WTC11 (cell line): ENCODE measurements at regions not wholly inside any gene's neighbourhood (a gene's known extent, or its start where the extent isn't known, plus 50 kb on each side); places are given as distances from the start of the nearest gene placed in this dataset.

ENCODE experiments used
- ATAC-seq: fragments of 200-7000 bp; cut with Tn5 transposase; 2 replicates; pipeline ENCODE4 v1.10.0; 2021; ENCODE audit warnings: mild to moderate bottlenecking, moderate library complexity
- CTCF ChIA-PET: fragments of 300-600 bp; sonication (Branson Sonifier 250); formaldehyde crosslinking; loops from one replicate; lab custom pipeline; 2021; ENCODE audit warnings: antibody characterized with exemption; lab: Charles Lee
- POLR2A ChIA-PET: fragments of 350-600 bp; sonication (Branson Sonifier 250); formaldehyde crosslinking; loops from one replicate; lab custom pipeline; 2021; ENCODE audit warnings: antibody characterized with exemption; lab: Charles Lee
- DNase-seq: peaks from one replicate; pipeline ENCODE4 v3.0.0; 2021; ENCODE audit warnings: low spot score
- H3K27ac Mint-ChIP-seq: 2 replicates; pipeline ENCODE4 v1.8.0; 2021; ENCODE audit warnings: mixed read lengths
- H3K27me3 Mint-ChIP-seq: 2 replicates; pipeline ENCODE4 v1.8.0; 2021; ENCODE audit warnings: low read depth, mild to moderate bottlenecking, moderate library complexity, mixed read lengths
- H3K36me3 Mint-ChIP-seq: 2 replicates; pipeline ENCODE4 v1.8.0; 2021; ENCODE audit warnings: mixed read lengths
- H3K4me1 Mint-ChIP-seq: 2 replicates; pipeline ENCODE4 v1.8.0; 2022; ENCODE audit warnings: mixed read lengths
- H3K4me3 Mint-ChIP-seq: 2 replicates; pipeline ENCODE4 v1.8.0; 2021; ENCODE audit warnings: mild to moderate bottlenecking, moderate library complexity, mixed read lengths
- H3K9me3 Mint-ChIP-seq: 2 replicates; pipeline ENCODE4 v1.8.0; 2021; ENCODE audit warnings: mixed read lengths
- CREB1 ChIP-seq: sonication (generic); formaldehyde crosslinking; IDR thresholded peaks from 2 replicates; pipeline ENCODE4 v1.8.0; 2023; ENCODE audit warnings: mild to moderate bottlenecking, missing genetic modification reagents
- ELF4 ChIP-seq: sonication (generic); formaldehyde crosslinking; IDR thresholded peaks from 2 replicates; pipeline ENCODE4 v1.8.1; 2022; ENCODE audit warnings: low read depth, mild to moderate bottlenecking, moderate library complexity, missing genetic modification reagents
- FOXP1 ChIP-seq: sonication (generic); formaldehyde crosslinking; IDR thresholded peaks from 2 replicates; pipeline ENCODE4 v1.8.0; 2022; ENCODE audit warnings: missing genetic modification reagents, mild to moderate bottlenecking, moderate library complexity, borderline replicate concordance
- GRHL2 ChIP-seq: fragments of 250-450 bp; sonication (Bioruptor Pico); IDR thresholded peaks from 2 replicates; pipeline ENCODE4 v1.8.0; 2022; ENCODE audit warnings: mild to moderate bottlenecking, moderate library complexity; ENCODE audit not compliant: insufficient replicate concordance, severe bottlenecking
- GTF2I ChIP-seq: fragments of 250-450 bp; sonication (Bioruptor Pico); conservative IDR thresholded peaks from 2 replicates; pipeline ENCODE4 v1.4.0; 2021; ENCODE audit warnings: mild to moderate bottlenecking
- HMGA2 ChIP-seq: fragments of 250-450 bp; sonication (Bioruptor Pico); IDR thresholded peaks from 2 replicates; pipeline ENCODE4 v1.4.0; 2021; ENCODE audit warnings: mild to moderate bottlenecking, moderate library complexity
- KAT7 ChIP-seq: sonication (generic); formaldehyde crosslinking; IDR thresholded peaks from 2 replicates; pipeline ENCODE4 v1.8.1; 2023; ENCODE audit warnings: missing genetic modification reagents, mild to moderate bottlenecking, borderline replicate concordance
- MXD4 ChIP-seq: fragments of 250-450 bp; sonication (Bioruptor Pico); IDR thresholded peaks from 2 replicates; pipeline ENCODE4 v1.8.0; 2021; ENCODE audit warnings: mild to moderate bottlenecking, moderate library complexity, borderline replicate concordance
- NR3C1 ChIP-seq: sonication (generic); formaldehyde crosslinking; conservative IDR thresholded peaks from 2 replicates; pipeline ENCODE4 v1.8.1; 2023; ENCODE audit warnings: low read depth, mild to moderate bottlenecking, missing genetic modification reagents
- PRRX2 ChIP-seq: fragments of 250-450 bp; sonication (Bioruptor Pico); IDR thresholded peaks from 2 replicates; pipeline ENCODE4 v1.8.0; 2021; ENCODE audit warnings: mild to moderate bottlenecking
- SP1 ChIP-seq: sonication (generic); formaldehyde crosslinking; conservative IDR thresholded peaks from 2 replicates; pipeline ENCODE4 v1.8.1; 2022; ENCODE audit warnings: missing genetic modification reagents
- ZBTB43 ChIP-seq: sonication (generic); formaldehyde crosslinking; IDR thresholded peaks from 2 replicates; pipeline ENCODE4 v1.8.1; 2023; ENCODE audit warnings: mild to moderate bottlenecking, missing genetic modification reagents
- ZNF121 ChIP-seq: sonication (generic); formaldehyde crosslinking; IDR thresholded peaks from 2 replicates; pipeline ENCODE4 v1.8.0; 2023; ENCODE audit warnings: missing genetic modification reagents
- ZNF532 ChIP-seq: fragments of 250-450 bp; sonication (Bioruptor Pico); IDR thresholded peaks from 2 replicates; pipeline ENCODE4 v1.9.0; 2021; ENCODE audit warnings: mild to moderate bottlenecking, borderline replicate concordance
- TF ChIP-seq, protein P1 (sequence below): sonication (generic); formaldehyde crosslinking; IDR thresholded peaks from 2 replicates; pipeline ENCODE4 v1.8.0; 2022; ENCODE audit warnings: mild to moderate bottlenecking, missing genetic modification reagents
- TF ChIP-seq, protein P2 (sequence below): fragments of 200-600 bp; IDR thresholded peaks from 2 replicates; pipeline ENCODE4 v1.8.0; 2022; ENCODE audit warnings: antibody characterized with exemption

DNA sequence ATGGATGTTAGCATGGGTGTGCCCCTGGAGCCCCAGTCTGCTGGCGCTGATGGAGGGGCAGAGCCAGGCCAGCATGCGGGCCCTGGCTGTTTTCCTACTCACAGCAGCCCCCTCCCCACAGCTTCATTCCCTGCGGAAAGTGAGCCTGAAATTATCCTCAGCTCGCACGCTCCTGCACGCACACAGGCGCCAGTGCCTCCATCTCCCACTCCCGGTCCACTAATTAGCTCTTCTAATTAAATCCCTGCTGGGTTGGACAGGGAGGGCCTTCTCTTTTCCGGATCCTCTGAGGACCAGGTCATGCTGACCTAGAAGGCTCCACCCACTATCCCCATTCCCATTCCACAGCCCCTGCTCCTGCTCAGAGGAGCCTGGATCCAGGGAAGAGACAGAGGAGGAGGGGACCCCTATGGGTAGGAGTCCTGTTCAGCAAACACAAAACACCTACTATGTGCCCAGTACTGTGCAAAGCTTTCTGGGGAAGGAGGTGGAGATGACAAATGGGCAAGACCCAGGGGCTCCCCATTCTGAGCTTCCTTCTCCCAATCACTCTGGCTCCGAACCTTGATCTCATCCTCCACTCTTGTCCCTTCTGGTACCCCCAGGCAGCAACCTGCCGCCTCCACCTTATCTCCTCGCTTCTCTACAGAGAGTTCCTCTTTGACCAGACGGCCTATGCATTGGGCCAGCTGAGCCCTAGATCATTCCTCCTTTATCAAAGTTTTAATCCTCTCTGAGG lies 70.2 kb upstream of the CCDC167 start (continued):
- TF ChIP-seq ZNF532 (CRISPR knock-in tag) (no peak), CREB1 (CRISPR knock-in tag) (no peak), MXD4 (no peak), ZBTB43 (no peak)

DNA sequence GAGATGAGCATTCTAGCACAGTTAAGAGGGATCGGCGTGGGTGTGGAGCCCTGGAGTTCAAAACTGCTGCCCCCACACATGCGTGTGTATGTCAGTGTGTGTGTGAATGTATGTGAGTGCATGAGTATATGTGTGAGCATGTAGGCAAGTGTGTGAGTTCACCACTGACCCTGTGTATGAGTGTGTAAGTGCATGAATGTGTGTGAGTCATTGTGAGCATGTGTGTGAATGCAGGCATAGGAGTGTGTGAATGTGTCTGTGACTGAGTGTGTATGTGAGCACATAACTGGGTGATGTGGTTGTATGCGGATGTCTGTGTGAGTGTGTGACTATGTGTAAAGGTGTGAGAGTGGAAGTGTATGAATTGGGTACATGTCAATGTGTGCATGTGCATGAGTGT lies 69.6 kb upstream of the CCDC167 start:
- DNase-seq, result no peak
- ATAC-seq, result no peak
- TF ChIP-seq GRHL2 (no peak), HMGA2 (no peak), GTF2I (CRISPR knock-in tag) (no peak), ELF4 (CRISPR knock-in tag) (no peak)
- TF ChIP-seq, all 79 proteins: peak for 0
- Mint-ChIP-seq H3K9me3 (no peaks in the 10 kb centered on the region), H3K27me3 (peaks cover 3% of the 10 kb centered on the region; the same call in 1 of the 2 replicates), H3K4me1 (peaks cover 18% of the 10 kb centered on the region), H3K4me3 (no peak overlapping the region), H3K36me3 (no peaks in the 10 kb centered on the region), H3K27ac (no peak overlapping the region)
- CTCF ChIA-PET, result interaction anchor here (1.9 kb wide), 1 partner anchor 85 kb away, joined by 6 read pairs; no protein-coding TSS in a partner anchor
- POLR2A ChIA-PET, result no interaction called here

DNA sequence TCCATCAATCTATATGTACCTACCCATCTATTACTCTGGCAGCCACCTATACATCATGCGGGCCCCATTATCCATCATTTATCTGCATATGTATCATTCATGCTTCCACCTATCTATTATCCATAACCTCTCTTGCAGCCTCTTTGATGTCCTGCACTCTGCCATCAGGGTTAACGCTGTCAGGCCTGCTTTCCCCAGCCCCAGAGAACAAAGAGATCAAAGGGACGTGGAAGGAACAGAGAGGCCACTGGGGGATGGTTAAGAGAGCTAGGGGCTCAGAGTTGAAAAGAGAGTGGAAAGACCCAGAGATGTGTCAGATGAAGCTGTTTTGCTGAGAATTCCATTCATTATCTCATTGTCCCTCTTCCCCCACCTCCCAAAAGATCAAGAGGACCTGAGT lies 67.3 kb upstream of the CCDC167 start:
- Mint-ChIP-seq H3K27me3 (peaks cover 3% of the 10 kb centered on the region; the same call in 1 of the 2 replicates), H3K4me1 (peaks cover 15% of the 10 kb centered on the region), H3K27ac (no peak overlapping the region), H3K4me3 (peak overlapping the region; percentile 30; the same call in 1 of the 2 replicates), H3K9me3 (no peaks in the 10 kb centered on the region), H3K36me3 (no peaks in the 10 kb centered on the region)
- DNase-seq, result no peak
- CTCF ChIA-PET, result interaction anchor here (1.1 to 6.1 kb wide), 2 partner anchors 30 to 114 kb away, joined by 3 to 140 read pairs; no protein-coding TSS in a partner anchor
- TF ChIP-seq SP1 (CRISPR knock-in tag), result no peak
- no peak for ATAC-seq
- POLR2A ChIA-PET, result interaction anchor here (2.4 kb wide), 1 partner anchor 31 kb away, joined by 8 read pairs; no protein-coding TSS in a partner anchor

DNA sequence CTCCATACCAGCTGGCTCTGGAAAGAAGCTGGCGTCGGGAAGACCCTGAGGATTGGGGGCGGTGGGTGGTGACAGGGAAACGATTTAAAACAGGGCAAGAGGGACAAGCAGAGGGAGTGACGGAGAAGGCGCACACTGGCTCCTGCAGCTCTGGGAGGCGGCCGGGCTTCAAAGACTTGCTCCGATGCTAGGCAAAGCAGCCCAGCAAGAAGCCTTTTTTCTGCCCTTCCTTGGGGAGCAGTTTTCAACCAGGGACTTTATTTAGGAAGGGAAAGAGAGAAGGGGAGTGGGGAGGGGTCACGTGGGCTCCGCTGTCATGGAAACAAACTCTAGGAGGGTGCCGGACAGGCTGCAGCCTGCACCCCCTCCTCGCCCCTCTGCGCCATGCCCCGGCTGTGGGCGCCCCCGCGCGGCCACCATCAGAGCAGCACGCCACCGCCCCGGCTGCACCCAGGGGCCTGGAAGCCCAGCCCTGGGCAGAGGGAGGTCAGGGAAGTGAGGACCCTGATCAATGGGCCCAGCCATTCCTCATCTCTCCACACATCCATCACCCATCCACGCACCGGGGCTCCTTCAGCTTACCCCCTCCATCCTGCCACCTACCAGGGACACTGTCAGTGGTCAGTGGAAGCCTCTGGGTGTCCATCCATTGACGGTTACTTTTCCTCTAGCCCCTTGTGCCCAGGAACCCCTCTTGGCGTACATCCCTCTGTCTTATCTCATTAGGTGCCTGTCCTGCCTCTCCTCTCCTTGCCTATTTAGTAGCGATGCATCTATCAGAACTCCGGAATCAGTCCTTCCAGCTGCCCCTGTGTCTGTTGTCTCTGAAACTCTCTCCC lies 66.6 kb upstream of the CCDC167 start:
- Mint-ChIP-seq H3K9me3 (no peaks in the 10 kb centered on the region), H3K27ac (no peak overlapping the region), H3K4me3 (peak overlapping the region; percentile 76), H3K4me1 (peaks cover 15% of the 10 kb centered on the region), H3K27me3 (0 out of 2 replicates have a peak, but pooled peaks cover 5% of the 10 kb centered on the region), H3K36me3 (no peaks in the 10 kb centered on the region)
- ChIA-PET CTCF (interaction anchor here (0.6 to 6.1 kb wide), 42 partner anchors 8 to 240 kb away, joined by 3 to 140 read pairs (median 6); partner anchors contain the start of genes CCDC167 and MDGA1), POLR2A (interaction anchor here (0.5 to 2.4 kb wide), 6 partner anchors 22 to 132 kb away, joined by 3 to 8 read pairs (median 4); no protein-coding TSS in a partner anchor)
- ATAC-seq (peak; percentile 78), DNase-seq (peak; percentile 86)
- TF ChIP-seq KAT7, result no peak
- TF ChIP-seq PRRX2, result peak; percentile 59; the same call in 1 of the 2 replicates
- peak; percentile 74; the same call in 1 of the 2 replicates for TF ChIP-seq GTF2I (CRISPR knock-in tag)
- TF ChIP-seq ZNF121 (CRISPR knock-in tag), result peak; percentile 33; the same call in 1 of the 2 replicates
- TF ChIP-seq ELF4 (CRISPR knock-in tag), result no peak
- TF ChIP-seq, protein P1, sequence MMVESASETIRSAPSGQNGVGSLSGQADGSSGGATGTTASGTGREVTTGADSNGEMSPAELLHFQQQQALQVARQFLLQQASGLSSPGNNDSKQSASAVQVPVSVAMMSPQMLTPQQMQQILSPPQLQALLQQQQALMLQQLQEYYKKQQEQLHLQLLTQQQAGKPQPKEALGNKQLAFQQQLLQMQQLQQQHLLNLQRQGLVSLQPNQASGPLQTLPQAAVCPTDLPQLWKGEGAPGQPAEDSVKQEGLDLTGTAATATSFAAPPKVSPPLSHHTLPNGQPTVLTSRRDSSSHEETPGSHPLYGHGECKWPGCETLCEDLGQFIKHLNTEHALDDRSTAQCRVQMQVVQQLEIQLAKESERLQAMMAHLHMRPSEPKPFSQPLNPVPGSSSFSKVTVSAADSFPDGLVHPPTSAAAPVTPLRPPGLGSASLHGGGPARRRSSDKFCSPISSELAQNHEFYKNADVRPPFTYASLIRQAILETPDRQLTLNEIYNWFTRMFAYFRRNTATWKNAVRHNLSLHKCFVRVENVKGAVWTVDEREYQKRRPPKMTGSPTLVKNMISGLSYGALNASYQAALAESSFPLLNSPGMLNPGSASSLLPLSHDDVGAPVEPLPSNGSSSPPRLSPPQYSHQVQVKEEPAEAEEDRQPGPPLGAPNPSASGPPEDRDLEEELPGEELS, result peak; percentile 50; the same call in 1 of the 2 replicates
- TF ChIP-seq FOXP1, result peak; percentile 66; the same call in 1 of the 2 replicates
- TF ChIP-seq NR3C1 (CRISPR knock-in tag), result no peak
- TF ChIP-seq, protein P2, sequence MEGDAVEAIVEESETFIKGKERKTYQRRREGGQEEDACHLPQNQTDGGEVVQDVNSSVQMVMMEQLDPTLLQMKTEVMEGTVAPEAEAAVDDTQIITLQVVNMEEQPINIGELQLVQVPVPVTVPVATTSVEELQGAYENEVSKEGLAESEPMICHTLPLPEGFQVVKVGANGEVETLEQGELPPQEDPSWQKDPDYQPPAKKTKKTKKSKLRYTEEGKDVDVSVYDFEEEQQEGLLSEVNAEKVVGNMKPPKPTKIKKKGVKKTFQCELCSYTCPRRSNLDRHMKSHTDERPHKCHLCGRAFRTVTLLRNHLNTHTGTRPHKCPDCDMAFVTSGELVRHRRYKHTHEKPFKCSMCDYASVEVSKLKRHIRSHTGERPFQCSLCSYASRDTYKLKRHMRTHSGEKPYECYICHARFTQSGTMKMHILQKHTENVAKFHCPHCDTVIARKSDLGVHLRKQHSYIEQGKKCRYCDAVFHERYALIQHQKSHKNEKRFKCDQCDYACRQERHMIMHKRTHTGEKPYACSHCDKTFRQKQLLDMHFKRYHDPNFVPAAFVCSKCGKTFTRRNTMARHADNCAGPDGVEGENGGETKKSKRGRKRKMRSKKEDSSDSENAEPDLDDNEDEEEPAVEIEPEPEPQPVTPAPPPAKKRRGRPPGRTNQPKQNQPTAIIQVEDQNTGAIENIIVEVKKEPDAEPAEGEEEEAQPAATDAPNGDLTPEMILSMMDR, result peak; percentile 83
